ENCODE measurements at regions not wholly inside any gene's neighbourhood (a gene's known extent, or its start where the extent isn't known, plus 50 kb on each side); places are given as distances from the start of the nearest gene placed in this dataset.

GRCh38 chr4:112029771-112030171, 115.5 kb upstream of the FAM241A start:
- Histone ChIP-seq H3K23ac (ENCODE audit: low read depth, low read length) (no peak overlapping the region), H3K9me3 (ENCODE audit: control insufficient read depth, insufficient read depth, low read length) (no peaks in the 10 kb centered on the region), H3K36me3 (ENCODE audit: control insufficient read depth, insufficient read depth, low read length) (no peaks in the 10 kb centered on the region), H2BK120ac (ENCODE audit: low read depth, low read length) (no peak overlapping the region), H2BK15ac (ENCODE audit: low read depth, low read length) (no peak overlapping the region), H3K4me3 (ENCODE audit: insufficient read depth, low read depth, low read length) (no peak overlapping the region), H3K14ac (replicated peaks; ENCODE audit: low read depth, low read length) (no peak overlapping the region), H3K79me1 (ENCODE audit: low read depth in 1 of 2, low read length in 2 of 2) (no peaks in the 10 kb centered on the region), H3K9ac (ENCODE audit: low read depth, low read length) (no peak overlapping the region), H3K27me3 (ENCODE audit: control insufficient read depth, insufficient read depth, low read length) (peaks cover 2% of the 10 kb centered on the region; the same call in 1 of the 2 replicates), H2AFZ (replicated peaks; ENCODE audit: low read length, poor library complexity) (no peak overlapping the region), H3K9me1 (ENCODE audit: insufficient read depth, low read length) (no peaks in the 10 kb centered on the region), H3K18ac (ENCODE audit: low read depth, low read length) (no peak overlapping the region), H2BK20ac (ENCODE audit: low read depth, low read length) (no peak overlapping the region), H3K27ac (ENCODE audit: insufficient read depth, low read length) (no peak overlapping the region), H3K4me2 (ENCODE audit: low read depth, low read length) (no peak overlapping the region), H4K8ac (ENCODE audit: low read depth in 2 of 2, low read length in 2 of 2) (no peak overlapping the region), H2AK5ac (ENCODE audit: low read depth, low read length) (no peak overlapping the region), H4K5ac (ENCODE audit: low read depth, low read length) (no peak overlapping the region), H3K56ac (ENCODE audit: extremely low read depth, insufficient read depth, low read length) (no peak overlapping the region), H4K91ac (ENCODE audit: insufficient read depth, low read depth, low read length) (no peak overlapping the region), H4K20me1 (ENCODE audit: insufficient read depth, low read length) (no peaks in the 10 kb centered on the region), H2AK9ac (replicated peaks; ENCODE audit: low read depth, low read length, poor library complexity) (no peak overlapping the region), H2BK5ac (ENCODE audit: low read depth, low read length, poor library complexity, severe bottlenecking) (no peak overlapping the region), H3K4ac (ENCODE audit: low read depth, low read length) (no peak overlapping the region), H3K4me1 (ENCODE audit: control insufficient read depth, insufficient read depth, low read length) (no peaks in the 10 kb centered on the region)
- POLR2A ChIA-PET (ENCODE audit: unreplicated experiment), result no interaction called here
- 15% methylated on average over 7 of the region's 8 CpGs; no CpG with 5 or more reads in 1 of the 2 experiments for WGBS, 2 experiments (ENCODE audit: extremely low coverage in 2 of 2, insufficient read length in 1 of 2)
- CTCF ChIA-PET, result no interaction called here
- intact Hi-C loops (cut with micrococcal nuclease) (loop anchor here (2.0 to 10.0 kb wide), 4 partner anchors 175 to 1512 kb away; no protein-coding TSS in a partner anchor), in situ Hi-C loops (cut with MboI; ENCODE audit: low sequenced_read_pairs) (loop anchor here (10.0 to 25.0 kb wide), 2 partner anchors 385 to 1392 kb away; no protein-coding TSS in a partner anchor), dilution Hi-C loops (cut with HindIII; ENCODE audit: low sequenced_read_pairs, unreplicated experiment) (no loop called here)
- TF ChIP-seq, protein P1, sequence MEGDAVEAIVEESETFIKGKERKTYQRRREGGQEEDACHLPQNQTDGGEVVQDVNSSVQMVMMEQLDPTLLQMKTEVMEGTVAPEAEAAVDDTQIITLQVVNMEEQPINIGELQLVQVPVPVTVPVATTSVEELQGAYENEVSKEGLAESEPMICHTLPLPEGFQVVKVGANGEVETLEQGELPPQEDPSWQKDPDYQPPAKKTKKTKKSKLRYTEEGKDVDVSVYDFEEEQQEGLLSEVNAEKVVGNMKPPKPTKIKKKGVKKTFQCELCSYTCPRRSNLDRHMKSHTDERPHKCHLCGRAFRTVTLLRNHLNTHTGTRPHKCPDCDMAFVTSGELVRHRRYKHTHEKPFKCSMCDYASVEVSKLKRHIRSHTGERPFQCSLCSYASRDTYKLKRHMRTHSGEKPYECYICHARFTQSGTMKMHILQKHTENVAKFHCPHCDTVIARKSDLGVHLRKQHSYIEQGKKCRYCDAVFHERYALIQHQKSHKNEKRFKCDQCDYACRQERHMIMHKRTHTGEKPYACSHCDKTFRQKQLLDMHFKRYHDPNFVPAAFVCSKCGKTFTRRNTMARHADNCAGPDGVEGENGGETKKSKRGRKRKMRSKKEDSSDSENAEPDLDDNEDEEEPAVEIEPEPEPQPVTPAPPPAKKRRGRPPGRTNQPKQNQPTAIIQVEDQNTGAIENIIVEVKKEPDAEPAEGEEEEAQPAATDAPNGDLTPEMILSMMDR (conservative IDR thresholded peaks at IDR 0.05; ENCODE audit: low read depth, low read length), result no peak
- TF ChIP-seq RFX5 (IDR thresholded peaks at IDR 0.05; ENCODE audit: low read depth, low read length) (no peak), POLR2A (IDR thresholded peaks at IDR 0.05; ENCODE audit: low read depth, low read length) (no peak), MAZ (IDR thresholded peaks at IDR 0.05; ENCODE audit: borderline replicate concordance, low read depth, low read length) (no peak), SMC3 (IDR thresholded peaks at IDR 0.05; ENCODE audit: low read depth, low read length) (no peak), MAFK (IDR thresholded peaks at IDR 0.05; ENCODE audit: low read depth, low read length) (no peak)
- BruUV-seq (replicated peaks), result no TSS peak
- ATAC-seq (ENCODE audit: low read depth) (0 out of 2 replicates have a peak, but pooled peaks have one; percentile 51), DNase-seq (no peak)

All from IMR-90 (cell line).